IMR-90 (cell line): ENCODE measurements at regions not wholly inside any gene's neighbourhood (a gene's known extent, or its start where the extent isn't known, plus 50 kb on each side); places are given as distances from the start of the nearest gene placed in this dataset.

Experiments
- ATAC-seq: fragments of 200-7000 bp; cut with Tn5 transposase; 2 replicates; pipeline ENCODE4 v1.9.1; 2020; ENCODE audit warnings: low read depth, mild to moderate bottlenecking, moderate library complexity
- BruUV-seq: library from RNA; stranded (reverse); fragments of 400-500 nt; replicated peaks from 2 replicates; lab custom pipeline; 2021; lab: Mats Ljungman, UMichigan
- CTCF ChIA-PET: fragments of 300-600 bp; formaldehyde crosslinking; extraction: SDS; loops from one replicate; lab custom pipeline; 2021; ENCODE audit warnings: antibody characterized with exemption; lab: Yijun Ruan, JAX
- POLR2A ChIA-PET: fragments of 300-600 bp; sonication (Branson Sonifier 250); formaldehyde crosslinking; loops from one replicate; lab custom pipeline; 2022; ENCODE audit warnings: antibody characterized with exemption; ENCODE audit not compliant: unreplicated experiment; lab: Charles Lee
- DNase-seq: peaks from one replicate; pipeline ENCODE4 v3.0.0; 2013
- H2AFZ ChIP-seq: replicated peaks from 2 replicates; pipeline ENCODE3; 2013; ENCODE audit warnings: low read length, mild to moderate bottlenecking; ENCODE audit not compliant: poor library complexity
- H2AK5ac ChIP-seq: 2 replicates; pipeline ENCODE4 v1.6.1; 2013; ENCODE audit warnings: low read depth, low read length, inconsistent platforms
- H2AK9ac ChIP-seq: replicated peaks from 2 replicates; pipeline ENCODE3; 2013; ENCODE audit warnings: mild to moderate bottlenecking, low read depth, low read length, moderate library complexity; ENCODE audit not compliant: poor library complexity
- H2BK120ac ChIP-seq: 2 replicates; pipeline ENCODE4 v1.6.1; 2013; ENCODE audit warnings: low read depth, low read length, inconsistent platforms
- H2BK15ac ChIP-seq: 3 replicates; pipeline ENCODE4 v1.6.1; 2013; ENCODE audit warnings: low read depth, low read length, inconsistent platforms
- H2BK20ac ChIP-seq: 2 replicates; pipeline ENCODE4 v1.6.1; 2013; ENCODE audit warnings: low read depth, mild to moderate bottlenecking, inconsistent platforms, low read length, moderate library complexity
- H2BK5ac ChIP-seq: 2 replicates; pipeline ENCODE4 v1.6.1; 2013; ENCODE audit warnings: mild to moderate bottlenecking, low read depth, low read length, inconsistent platforms; ENCODE audit not compliant: poor library complexity, severe bottlenecking
- H3K14ac ChIP-seq: replicated peaks from 2 replicates; pipeline ENCODE4 v1.6.1; 2013; ENCODE audit warnings: low read depth, low read length, inconsistent platforms
- H3K18ac ChIP-seq: 2 replicates; pipeline ENCODE4 v1.6.1; 2013; ENCODE audit warnings: low read depth, low read length, control low read depth
- H3K23ac ChIP-seq: 2 replicates; pipeline ENCODE4 v1.6.1; 2013; ENCODE audit warnings: low read depth, low read length, inconsistent platforms
- H3K27ac ChIP-seq: 2 replicates; pipeline ENCODE4 v1.5.1; 2013; ENCODE audit warnings: mild to moderate bottlenecking, control low read depth, low read length; ENCODE audit not compliant: insufficient read depth
- H3K27me3 ChIP-seq: 2 replicates; pipeline ENCODE4 v1.6.1; 2013; ENCODE audit warnings: low read length; ENCODE audit not compliant: control insufficient read depth, insufficient read depth
- H3K36me3 ChIP-seq: 2 replicates; pipeline ENCODE4 v1.6.1; 2013; ENCODE audit warnings: low read length, mixed read lengths; ENCODE audit not compliant: control insufficient read depth, insufficient read depth
- H3K4ac ChIP-seq: 2 replicates; pipeline ENCODE4 v1.6.1; 2013; ENCODE audit warnings: low read depth, low read length, inconsistent platforms
- H3K4me1 ChIP-seq: 2 replicates; pipeline ENCODE4 v1.6.1; 2013; ENCODE audit warnings: low read length, mixed read lengths; ENCODE audit not compliant: control insufficient read depth, insufficient read depth
- H3K4me2 ChIP-seq: 2 replicates; pipeline ENCODE4 v1.6.1; 2013; ENCODE audit warnings: low read depth, mild to moderate bottlenecking, control low read depth, low read length, moderate library complexity
- H3K4me3 ChIP-seq: 2 replicates; pipeline ENCODE4 v1.5.1; 2013; ENCODE audit warnings: low read depth, mild to moderate bottlenecking, control low read depth, low read length, moderate library complexity; ENCODE audit not compliant: insufficient read depth
- H3K56ac ChIP-seq: 2 replicates; pipeline ENCODE4 v1.6.1; 2013; ENCODE audit warnings: low read length, inconsistent platforms; ENCODE audit not compliant: insufficient read depth; ENCODE audit errors: extremely low read depth
- H3K79me1 ChIP-seq, 2 experiments: 2 replicates each; pipeline ENCODE4 v1.6.1; 2013; ENCODE audit warnings: low read length in 2 of 2, inconsistent platforms in 1 of 2, low read depth in 1 of 2
- H3K9ac ChIP-seq: 2 replicates; pipeline ENCODE4 v1.6.1; 2013; ENCODE audit warnings: low read depth, low read length, control low read depth
- H3K9me1 ChIP-seq: 2 replicates; pipeline ENCODE4 v1.6.1; 2013; ENCODE audit warnings: low read length, inconsistent platforms; ENCODE audit not compliant: insufficient read depth
- H3K9me3 ChIP-seq: 2 replicates; pipeline ENCODE4 v1.6.1; 2013; ENCODE audit warnings: low read length; ENCODE audit not compliant: control insufficient read depth, insufficient read depth
- H4K20me1 ChIP-seq: 2 replicates; pipeline ENCODE4 v1.6.1; 2013; ENCODE audit warnings: low read length, inconsistent platforms; ENCODE audit not compliant: insufficient read depth
- H4K5ac ChIP-seq: 2 replicates; pipeline ENCODE4 v1.6.1; 2013; ENCODE audit warnings: mild to moderate bottlenecking, low read depth, low read length, control low read depth
- H4K8ac ChIP-seq, 2 experiments: 2 replicates each; pipeline ENCODE4 v1.6.1; 2013; ENCODE audit warnings: low read depth in 2 of 2, low read length in 2 of 2, control low read depth in 1 of 2, inconsistent platforms in 1 of 2
- H4K91ac ChIP-seq: 2 replicates; pipeline ENCODE4 v1.6.1; 2013; ENCODE audit warnings: low read depth, low read length, inconsistent platforms; ENCODE audit not compliant: insufficient read depth
- CTCF ChIP-seq: conservative IDR thresholded peaks from 2 replicates; pipeline ENCODE4 v1.5.1; 2012; ENCODE audit warnings: mild to moderate bottlenecking, low read depth, low read length, improper control_type of control experiment
- ELK1 ChIP-seq: fragments of 150-350 bp; IDR thresholded peaks from 2 replicates; pipeline ENCODE4 v1.6.1; 2016; ENCODE audit warnings: low read depth, mild to moderate bottlenecking, low read length, moderate library complexity, borderline replicate concordance
- FOS ChIP-seq: fragments of 150-350 bp; IDR thresholded peaks from 2 replicates; pipeline ENCODE4 v1.6.1; 2016; ENCODE audit warnings: low read depth, low read length
- MAFK ChIP-seq: IDR thresholded peaks from 2 replicates; pipeline ENCODE4 v1.6.1; 2012; ENCODE audit warnings: low read depth, low read length, improper control_type of control experiment
- NFE2L2 ChIP-seq: fragments of 150-350 bp; IDR thresholded peaks from 2 replicates; pipeline ENCODE4 v1.6.1; 2016; ENCODE audit warnings: low read depth, mild to moderate bottlenecking, low read length
- POLR2A ChIP-seq: IDR thresholded peaks from 2 replicates; pipeline ENCODE4 v1.6.1; 2012; ENCODE audit warnings: mild to moderate bottlenecking, low read depth, low read length
- RAD21 ChIP-seq: IDR thresholded peaks from 2 replicates; pipeline ENCODE4 v1.6.1; 2012; ENCODE audit warnings: low read length, improper control_type of control experiment
- RCOR1 ChIP-seq: IDR thresholded peaks from 2 replicates; pipeline ENCODE4 v1.6.1; 2012; ENCODE audit warnings: mild to moderate bottlenecking, low read length, improper control_type of control experiment; ENCODE audit not compliant: insufficient replicate concordance
- RFX5 ChIP-seq: IDR thresholded peaks from 2 replicates; pipeline ENCODE4 v1.8.0; 2012; ENCODE audit warnings: low read depth, mild to moderate bottlenecking, low read length, moderate library complexity
- WGBS, 2 experiments: methylation state at CpG; one replicate each; pipeline versions ENCODE4 v1.1.5 to v1.1.7; 2013; ENCODE audit warnings: missing lambda C conversion rate in 2 of 2; ENCODE audit not compliant: insufficient read length in 1 of 2; ENCODE audit errors: extremely low coverage in 2 of 2; 5-methylcytosine and 5-hydroxymethylcytosine counted together
- dilution Hi-C: fragments of 300-500 bp; cut with HindIII; formaldehyde crosslinking; loops from one replicate; pipeline ENCODE4 v1.14.3; 2018; ENCODE audit warnings: low sequenced_read_pairs; ENCODE audit not compliant: unreplicated experiment
- in situ Hi-C: fragments of 300-500 bp; cut with MboI; formaldehyde crosslinking; loops from 3 replicates; pipeline ENCODE4 v1.14.3; 2019; ENCODE audit warnings: low sequenced_read_pairs, inconsistent platforms, mixed read lengths
- intact Hi-C: fragments of 100-400 bp; cut with micrococcal nuclease; formaldehyde crosslinking; loops from 2 replicates; pipeline ENCODE4 v1.10.0; 2022

GRCh38 chr13:44045180-44045562 lies 165.5 kb downstream of the LACC1 start:
- H2AK5ac ChIP-seq = no peak overlapping the region
- H3K9ac ChIP-seq = no peak overlapping the region
- no peaks in the 10 kb centered on the region for H3K36me3 ChIP-seq
- no peak overlapping the region for H3K27ac ChIP-seq
- no peak overlapping the region for H4K91ac ChIP-seq
- no peak overlapping the region for H3K4me2 ChIP-seq
- no peak overlapping the region for H4K8ac ChIP-seq
- no peaks in the 10 kb centered on the region for H3K4me1 ChIP-seq
- H2BK5ac ChIP-seq = no peak overlapping the region
- no peak overlapping the region for H3K56ac ChIP-seq
- WGBS, 2 experiments = 83% methylated on average over 1 of the region's 3 CpGs; no CpG with 5 or more reads in 1 of the 2 experiments
- TF ChIP-seq FOS (no peak), NFE2L2 (no peak), POLR2A (no peak), ELK1 (no peak), CTCF (no peak), RAD21 (no peak), RCOR1 (no peak), RFX5 (no peak), MAFK (no peak)
- no peak overlapping the region for H3K4ac ChIP-seq
- no peak overlapping the region for H2BK20ac ChIP-seq
- H3K18ac ChIP-seq = no peak overlapping the region
- H3K79me1 ChIP-seq = no peaks in the 10 kb centered on the region
- no peak overlapping the region for H2AFZ ChIP-seq
- ChIA-PET POLR2A (no interaction called here), CTCF (no interaction called here)
- BruUV-seq = no TSS peak
- H3K9me1 ChIP-seq = no peaks in the 10 kb centered on the region
- intact Hi-C loops (no loop called here), dilution Hi-C loops (no loop called here), in situ Hi-C loops (no loop called here)
- no peak overlapping the region for H3K14ac ChIP-seq
- no peak overlapping the region for H3K4me3 ChIP-seq
- ATAC-seq (no peak), DNase-seq (no peak)
- H4K5ac ChIP-seq = no peak overlapping the region
- H2BK120ac ChIP-seq = no peak overlapping the region
- H3K23ac ChIP-seq = no peak overlapping the region
- H3K9me3 ChIP-seq = no peaks in the 10 kb centered on the region
- H3K27me3 ChIP-seq = peaks cover 10% of the 10 kb centered on the region
- no peak overlapping the region for H2BK15ac ChIP-seq
- no peaks in the 10 kb centered on the region for H4K20me1 ChIP-seq
- H2AK9ac ChIP-seq = no peak overlapping the region
